ENCODE measurements at regions not wholly inside any gene's neighbourhood (a gene's known extent, or its start where the extent isn't known, plus 50 kb on each side); places are given as distances from the start of the nearest gene placed in this dataset.

- H3K79me2 ChIP-seq (ENCODE audit: control insufficient read depth, low read length), result no peaks in the 10 kb centered on the region
- H3K27me3 ChIP-seq (ENCODE audit: control insufficient read depth, low read length), result no peaks in the 10 kb centered on the region
- no peak for TF ChIP-seq EZH2phosphoT487 (IDR thresholded peaks at IDR 0.05; ENCODE audit: borderline replicate concordance, low read length)
- TF ChIP-seq, protein P1, sequence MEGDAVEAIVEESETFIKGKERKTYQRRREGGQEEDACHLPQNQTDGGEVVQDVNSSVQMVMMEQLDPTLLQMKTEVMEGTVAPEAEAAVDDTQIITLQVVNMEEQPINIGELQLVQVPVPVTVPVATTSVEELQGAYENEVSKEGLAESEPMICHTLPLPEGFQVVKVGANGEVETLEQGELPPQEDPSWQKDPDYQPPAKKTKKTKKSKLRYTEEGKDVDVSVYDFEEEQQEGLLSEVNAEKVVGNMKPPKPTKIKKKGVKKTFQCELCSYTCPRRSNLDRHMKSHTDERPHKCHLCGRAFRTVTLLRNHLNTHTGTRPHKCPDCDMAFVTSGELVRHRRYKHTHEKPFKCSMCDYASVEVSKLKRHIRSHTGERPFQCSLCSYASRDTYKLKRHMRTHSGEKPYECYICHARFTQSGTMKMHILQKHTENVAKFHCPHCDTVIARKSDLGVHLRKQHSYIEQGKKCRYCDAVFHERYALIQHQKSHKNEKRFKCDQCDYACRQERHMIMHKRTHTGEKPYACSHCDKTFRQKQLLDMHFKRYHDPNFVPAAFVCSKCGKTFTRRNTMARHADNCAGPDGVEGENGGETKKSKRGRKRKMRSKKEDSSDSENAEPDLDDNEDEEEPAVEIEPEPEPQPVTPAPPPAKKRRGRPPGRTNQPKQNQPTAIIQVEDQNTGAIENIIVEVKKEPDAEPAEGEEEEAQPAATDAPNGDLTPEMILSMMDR (IDR thresholded peaks at IDR 0.05; ENCODE audit: low read depth, low read length, poor library complexity, severe bottlenecking), result no peak
- H3K4me2 ChIP-seq (ENCODE audit: low read length), result no peak overlapping the region
- no peaks in the 10 kb centered on the region for H3K36me3 ChIP-seq (ENCODE audit: control insufficient read depth, low read length)
- H3K4me1 ChIP-seq (ENCODE audit: control insufficient read depth, low read length), result peaks cover 8% of the 10 kb centered on the region; the same call in 1 of the 2 replicates
- H3K4me3 ChIP-seq (ENCODE audit: low read length), result no peak overlapping the region
- no peaks in the 10 kb centered on the region for H4K20me1 ChIP-seq (ENCODE audit: control insufficient read depth, insufficient read depth, low read depth, low read length)
- H3K27ac ChIP-seq (ENCODE audit: low read depth, low read length), result no peak overlapping the region
- no peaks in the 10 kb centered on the region for H3K9me2 ChIP-seq (replicated peaks; ENCODE audit: control insufficient read depth, low read length)
- H3F3A ChIP-seq (ENCODE audit: control insufficient read depth, insufficient read depth), result no peaks in the 10 kb centered on the region
- no peaks in the 10 kb centered on the region for H3K9me3 ChIP-seq (ENCODE audit: control insufficient read depth, insufficient read depth, low read length)
These were observed 234.4 kb downstream of the ARHGAP12 start for GRCh38 chr10:31694126-31694685.

DNA sequence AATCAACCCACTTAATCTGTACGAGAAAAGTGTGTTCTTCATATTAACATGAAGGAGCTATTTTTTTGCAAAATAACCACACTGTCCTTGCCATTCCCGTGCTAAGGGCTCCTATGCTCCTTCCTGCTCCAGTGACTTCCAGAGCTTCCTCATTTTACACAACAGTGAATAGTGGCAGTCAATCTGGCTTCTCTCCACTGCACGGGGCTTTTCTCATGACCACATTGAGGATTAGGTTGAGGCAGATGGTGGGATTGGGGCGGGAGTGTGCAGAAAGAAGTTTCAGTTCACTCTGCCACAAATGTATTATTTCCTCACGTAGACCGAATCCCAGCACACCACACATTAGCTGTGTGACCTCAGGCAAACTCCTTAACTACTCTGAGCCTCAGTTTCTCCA lies 235.1 kb downstream of the ARHGAP12 start:
- Histone ChIP-seq H3K9me2 (replicated peaks; ENCODE audit: control insufficient read depth, low read length) (no peaks in the 10 kb centered on the region), H3K4me3 (ENCODE audit: low read length) (no peak overlapping the region), H3K27me3 (ENCODE audit: control insufficient read depth, low read length) (no peaks in the 10 kb centered on the region), H4K20me1 (ENCODE audit: control insufficient read depth, insufficient read depth, low read depth, low read length) (no peaks in the 10 kb centered on the region), H3F3A (ENCODE audit: control insufficient read depth, insufficient read depth) (no peaks in the 10 kb centered on the region), H3K9me3 (ENCODE audit: control insufficient read depth, insufficient read depth, low read length) (no peaks in the 10 kb centered on the region), H3K36me3 (ENCODE audit: control insufficient read depth, low read length) (no peaks in the 10 kb centered on the region), H3K27ac (ENCODE audit: low read depth, low read length) (no peak overlapping the region), H3K79me2 (ENCODE audit: control insufficient read depth, low read length) (no peaks in the 10 kb centered on the region), H3K4me1 (ENCODE audit: control insufficient read depth, low read length) (peaks cover 8% of the 10 kb centered on the region; the same call in 1 of the 2 replicates), H3K4me2 (ENCODE audit: low read length) (no peak overlapping the region)
- TF ChIP-seq, protein P1 (IDR thresholded peaks at IDR 0.05; ENCODE audit: low read depth, low read length, poor library complexity, severe bottlenecking), result no peak
- no peak for TF ChIP-seq EZH2phosphoT487 (IDR thresholded peaks at IDR 0.05; ENCODE audit: borderline replicate concordance, low read length)

- Histone ChIP-seq H4K20me1 (ENCODE audit: control insufficient read depth, insufficient read depth, low read depth, low read length) (no peaks in the 10 kb centered on the region), H3K9me3 (ENCODE audit: control insufficient read depth, insufficient read depth, low read length) (peaks cover 8% of the 10 kb centered on the region; the same call in 1 of the 2 replicates), H3K4me3 (ENCODE audit: low read length) (no peak overlapping the region), H3K27ac (ENCODE audit: low read depth, low read length) (no peak overlapping the region), H3K4me2 (ENCODE audit: low read length) (no peak overlapping the region), H3F3A (ENCODE audit: control insufficient read depth, insufficient read depth) (no peaks in the 10 kb centered on the region), H3K79me2 (ENCODE audit: control insufficient read depth, low read length) (no peaks in the 10 kb centered on the region), H3K4me1 (ENCODE audit: control insufficient read depth, low read length) (no peaks in the 10 kb centered on the region), H3K9me2 (replicated peaks; ENCODE audit: control insufficient read depth, low read length) (no peaks in the 10 kb centered on the region), H3K27me3 (ENCODE audit: control insufficient read depth, low read length) (no peaks in the 10 kb centered on the region), H3K36me3 (ENCODE audit: control insufficient read depth, low read length) (no peaks in the 10 kb centered on the region)
- no peak for TF ChIP-seq EZH2phosphoT487 (IDR thresholded peaks at IDR 0.05; ENCODE audit: borderline replicate concordance, low read length)
- TF ChIP-seq, protein P1 (IDR thresholded peaks at IDR 0.05; ENCODE audit: low read depth, low read length, poor library complexity, severe bottlenecking), result no peak
These were observed 239.4 kb downstream of the ARHGAP12 start for GRCh38 chr10:31689233-31689632.
